Activated CD4-positive, alpha-beta memory T cell treated with anti-CD3 and anti-CD28 coated beads for 36 hours (primary cell): ENCODE measurements at regions not wholly inside any gene's neighbourhood (a gene's known extent, or its start where the extent isn't known, plus 50 kb on each side); places are given as distances from the start of the nearest gene placed in this dataset.

Source experiments
- CTCF ChIA-PET: fragments of 350-600 bp; sonication (Branson Sonifier 250); formaldehyde crosslinking; loops from one replicate; lab custom pipeline; 2021; ENCODE audit warnings: antibody characterized with exemption, inconsistent platforms; lab: Charles Lee
- POLR2A ChIA-PET: fragments of 350-600 bp; sonication (Branson Sonifier 250); formaldehyde crosslinking; loops from one replicate; lab custom pipeline; 2021; ENCODE audit warnings: antibody characterized with exemption; lab: Charles Lee
- DNase-seq: peaks from one replicate; pipeline ENCODE4 v3.0.0-alpha.2; 2020
- H3K27ac Mint-ChIP-seq: one replicate; pipeline ENCODE4 v1.8.0; 2021; ENCODE audit warnings: mixed read lengths
- H3K27me3 Mint-ChIP-seq: one replicate; pipeline ENCODE4 v1.8.0; 2021; ENCODE audit warnings: mixed read lengths
- H3K36me3 Mint-ChIP-seq: one replicate; pipeline ENCODE4 v1.8.0; 2021; ENCODE audit warnings: mixed read lengths
- H3K4me1 Mint-ChIP-seq: one replicate; pipeline ENCODE4 v1.8.0; 2021; ENCODE audit warnings: low read depth, mixed read lengths
- H3K4me3 Mint-ChIP-seq: one replicate; pipeline ENCODE4 v1.8.0; 2021; ENCODE audit warnings: mild to moderate bottlenecking, mixed read lengths
- H3K9me3 Mint-ChIP-seq: one replicate; pipeline ENCODE4 v1.8.0; 2021; ENCODE audit warnings: mixed read lengths
- intact Hi-C: fragments of 100-400 bp; cut with micrococcal nuclease; formaldehyde crosslinking; loops from one replicate; pipeline ENCODE4 v1.15.1; 2023

DNA sequence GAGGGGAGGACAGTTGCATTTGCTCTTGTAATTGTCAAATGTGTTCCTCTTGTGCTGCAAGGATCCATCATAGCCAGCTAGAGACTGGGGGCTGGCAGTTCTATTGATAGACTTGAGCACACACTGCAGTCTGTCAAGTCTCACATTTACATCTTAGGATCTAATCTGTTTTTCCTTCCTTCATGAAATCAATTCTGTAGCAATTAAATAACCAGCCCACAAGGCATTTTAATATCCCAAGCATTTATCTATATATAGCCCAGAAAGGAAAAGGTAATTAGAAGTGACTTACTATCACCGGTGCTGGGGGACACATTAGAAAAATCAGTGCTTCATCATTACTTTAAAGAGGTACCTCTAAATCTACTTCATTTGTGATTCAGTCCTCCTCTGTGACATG lies 143.0 kb upstream of the STXBP5 start:
- Mint-ChIP-seq H3K9me3 (no peaks in the 10 kb centered on the region), H3K36me3 (no peaks in the 10 kb centered on the region), H3K27ac (no peak overlapping the region), H3K4me3 (no peak overlapping the region), H3K27me3 (no peaks in the 10 kb centered on the region), H3K4me1 (peaks cover 6% of the 10 kb centered on the region)
- ChIA-PET POLR2A (no interaction called here), CTCF (no interaction called here)
- no peak for DNase-seq
- intact Hi-C loops = no loop called here

DNA sequence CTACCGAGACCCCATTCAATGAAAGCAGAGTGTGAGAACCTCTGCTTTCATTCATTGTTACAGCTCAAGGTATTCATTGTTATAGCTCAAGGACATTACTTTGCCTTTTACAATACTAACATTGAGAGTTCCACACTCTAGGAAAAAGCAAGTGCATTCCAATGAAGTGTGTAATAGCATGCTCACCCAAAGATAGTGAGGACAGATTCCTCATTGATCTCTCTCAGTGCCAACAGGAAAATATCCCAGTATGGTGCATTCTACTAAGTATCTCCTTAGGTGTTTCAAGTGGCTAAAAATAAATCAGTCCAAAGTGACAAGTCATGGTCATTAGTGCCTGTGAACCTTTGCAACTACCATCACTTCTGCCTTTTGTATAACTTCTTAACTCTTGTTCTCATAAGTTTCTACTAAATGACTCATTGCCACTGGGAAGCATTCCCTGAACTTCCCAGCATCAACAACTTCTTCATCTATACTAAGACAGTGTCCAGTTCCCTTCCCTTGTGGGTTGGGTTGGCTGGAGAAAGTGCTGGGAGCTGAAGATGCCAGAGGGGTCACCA lies 140.7 kb upstream of the STXBP5 start:
- CTCF ChIA-PET = no interaction called here
- no peak overlapping the region for H3K27ac Mint-ChIP-seq
- no peaks in the 10 kb centered on the region for H3K9me3 Mint-ChIP-seq
- DNase-seq = no peak
- H3K4me1 Mint-ChIP-seq = peaks cover 6% of the 10 kb centered on the region
- intact Hi-C loops = no loop called here
- H3K36me3 Mint-ChIP-seq = no peaks in the 10 kb centered on the region
- no peaks in the 10 kb centered on the region for H3K27me3 Mint-ChIP-seq
- H3K4me3 Mint-ChIP-seq = no peak overlapping the region
- POLR2A ChIA-PET = no interaction called here

DNA sequence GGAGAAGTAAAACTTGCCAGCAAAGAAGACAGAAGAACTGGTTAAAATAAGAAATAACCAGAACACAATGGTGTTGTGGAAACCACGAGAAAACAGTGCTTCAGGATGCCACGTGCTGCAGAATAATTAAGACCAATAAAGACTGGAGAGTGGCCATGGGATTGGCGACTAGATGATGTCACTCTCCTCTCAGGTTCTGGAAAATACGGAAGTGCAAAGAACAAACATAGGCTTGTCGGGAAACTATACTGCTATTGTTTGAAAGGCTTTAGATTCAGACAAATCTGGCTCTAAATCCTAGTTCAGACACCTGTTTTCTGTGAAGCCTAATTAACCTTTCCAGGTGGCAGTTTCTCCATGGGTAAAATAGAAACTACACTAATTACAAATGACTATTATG lies 138.4 kb upstream of the STXBP5 start:
- Mint-ChIP-seq H3K4me1 (peaks cover 6% of the 10 kb centered on the region), H3K36me3 (peaks cover 3% of the 10 kb centered on the region), H3K27me3 (no peaks in the 10 kb centered on the region), H3K4me3 (no peak overlapping the region), H3K9me3 (peaks cover 9% of the 10 kb centered on the region), H3K27ac (no peak overlapping the region)
- no peak for DNase-seq
- POLR2A ChIA-PET = no interaction called here
- intact Hi-C loops = no loop called here
- CTCF ChIA-PET = no interaction called here

DNA sequence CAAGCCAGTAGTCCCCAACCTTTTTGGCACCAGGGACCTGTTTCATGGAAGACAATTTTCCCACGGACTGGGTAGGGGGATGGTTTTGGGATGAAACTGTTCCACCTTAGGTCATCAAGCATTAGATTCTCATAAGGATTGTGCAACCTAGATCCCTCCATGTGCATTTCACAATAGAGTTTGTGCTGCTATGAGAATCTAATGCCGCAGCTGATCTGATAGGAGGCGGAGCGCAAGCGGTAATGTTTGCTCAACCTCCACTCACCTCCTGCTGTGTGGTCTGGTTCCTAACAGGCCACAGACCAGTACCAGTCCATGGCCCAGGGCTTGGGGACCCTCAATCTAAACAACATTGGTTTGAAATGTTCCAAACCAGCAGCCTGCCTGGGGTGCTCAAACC lies 137.0 kb upstream of the STXBP5 start:
- H3K4me3 Mint-ChIP-seq = no peak overlapping the region
- CTCF ChIA-PET = no interaction called here
- POLR2A ChIA-PET = no interaction called here
- H3K27me3 Mint-ChIP-seq = no peaks in the 10 kb centered on the region
- H3K4me1 Mint-ChIP-seq = peaks cover 6% of the 10 kb centered on the region
- no peak for DNase-seq
- peaks cover 3% of the 10 kb centered on the region for H3K36me3 Mint-ChIP-seq
- no peak overlapping the region for H3K27ac Mint-ChIP-seq
- peaks cover 10% of the 10 kb centered on the region for H3K9me3 Mint-ChIP-seq
- intact Hi-C loops = no loop called here

DNA sequence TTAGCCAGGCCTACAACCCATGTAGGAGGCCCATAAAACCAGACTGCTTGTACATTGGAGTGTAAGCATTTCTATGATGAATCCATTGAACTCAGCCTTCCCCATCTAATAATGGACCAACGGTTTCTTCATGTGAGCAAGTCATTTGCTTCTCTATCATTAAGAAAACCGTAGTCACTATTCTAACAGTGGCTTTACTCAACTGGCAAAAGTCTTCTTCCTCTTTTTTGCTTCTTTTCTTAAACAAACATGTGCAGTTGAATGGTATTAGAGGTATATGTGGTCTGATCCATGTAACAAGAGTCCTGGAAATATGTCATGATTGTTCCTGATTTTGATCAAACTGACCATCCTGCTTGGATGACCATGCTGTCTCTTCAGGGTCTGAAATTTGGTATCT lies 132.4 kb upstream of the STXBP5 start:
- intact Hi-C loops = no loop called here
- H3K9me3 Mint-ChIP-seq = peaks cover 10% of the 10 kb centered on the region

DNA sequence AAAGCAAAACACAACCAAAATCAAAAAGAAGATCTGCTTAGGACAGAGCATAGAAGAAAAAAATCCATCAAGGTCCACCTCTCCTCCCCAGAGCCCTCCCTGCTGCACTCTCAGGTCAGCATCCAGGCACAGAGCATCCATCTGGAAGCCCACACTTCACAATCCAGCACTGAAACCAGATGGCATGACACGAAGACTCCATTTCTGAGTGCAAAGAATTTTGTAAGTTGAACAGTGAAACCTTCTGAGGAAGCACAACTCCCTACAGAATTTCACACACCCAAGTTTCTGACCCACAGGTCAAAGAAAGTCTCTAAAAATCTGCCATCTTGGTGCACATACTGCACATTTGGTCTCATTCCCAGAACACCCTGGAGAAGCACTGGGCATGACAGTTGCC lies 128.8 kb upstream of the STXBP5 start:
- intact Hi-C loops = no loop called here
- POLR2A ChIA-PET = no interaction called here
- H3K36me3 Mint-ChIP-seq = no peaks in the 10 kb centered on the region

More for the DNA sequence above, 132.4 kb upstream of the STXBP5 start:
- DNase-seq = no peak
- no peak overlapping the region for H3K4me3 Mint-ChIP-seq
- H3K36me3 Mint-ChIP-seq = peaks cover 3% of the 10 kb centered on the region
- POLR2A ChIA-PET = no interaction called here
- no peaks in the 10 kb centered on the region for H3K27me3 Mint-ChIP-seq
- CTCF ChIA-PET = no interaction called here
- no peaks in the 10 kb centered on the region for H3K4me1 Mint-ChIP-seq
- no peak overlapping the region for H3K27ac Mint-ChIP-seq

DNA sequence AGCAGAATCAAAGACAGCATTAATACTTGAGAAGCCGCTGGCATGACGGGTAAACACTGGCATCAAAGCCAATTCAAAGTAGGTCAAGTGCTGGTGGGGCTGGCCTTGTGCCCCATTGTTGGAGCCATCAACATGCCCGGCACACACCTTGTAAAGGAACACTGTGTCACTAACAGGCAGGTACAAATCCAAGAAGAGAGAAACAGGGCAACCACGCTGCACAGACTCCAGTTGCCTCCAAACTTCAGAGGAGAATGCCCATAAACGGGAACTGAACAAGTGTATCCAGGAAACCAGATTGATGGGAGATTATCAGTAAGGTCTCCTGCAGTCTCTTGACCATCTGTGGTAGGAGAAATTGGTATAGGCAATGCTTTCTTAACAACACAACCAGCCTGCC lies 127.0 kb upstream of the STXBP5 start:
- Mint-ChIP-seq H3K4me3 (no peak overlapping the region), H3K4me1 (no peaks in the 10 kb centered on the region), H3K27me3 (no peaks in the 10 kb centered on the region), H3K27ac (no peak overlapping the region), H3K9me3 (no peaks in the 10 kb centered on the region), H3K36me3 (no peaks in the 10 kb centered on the region)
- CTCF ChIA-PET = no interaction called here
- no peak for DNase-seq
- intact Hi-C loops = no loop called here
- POLR2A ChIA-PET = no interaction called here

More for the DNA sequence above, 128.8 kb upstream of the STXBP5 start:
- no peak for DNase-seq
- H3K4me3 Mint-ChIP-seq = no peak overlapping the region
- H3K27ac Mint-ChIP-seq = no peak overlapping the region
- CTCF ChIA-PET = no interaction called here
- peaks cover 1% of the 10 kb centered on the region for H3K9me3 Mint-ChIP-seq
- no peaks in the 10 kb centered on the region for H3K4me1 Mint-ChIP-seq
- H3K27me3 Mint-ChIP-seq = no peaks in the 10 kb centered on the region

DNA sequence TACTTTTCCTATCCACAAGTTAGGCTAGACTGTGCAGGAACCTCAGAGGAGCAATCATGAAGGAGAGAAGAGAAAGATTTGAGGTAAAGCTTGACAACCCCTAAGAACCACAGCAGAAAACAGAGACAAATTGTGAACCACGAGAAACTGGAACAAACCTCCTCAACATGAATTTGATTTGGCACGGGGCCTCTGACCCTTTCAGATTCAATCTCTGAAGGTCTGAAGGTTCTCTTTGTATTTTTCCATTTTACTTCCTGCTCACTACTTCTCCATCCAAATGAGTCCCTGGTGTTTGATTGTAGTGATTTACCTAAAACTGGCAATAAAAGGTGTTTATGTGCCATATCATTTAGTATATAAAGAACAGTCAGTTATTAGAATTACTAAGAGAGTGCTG lies 126.1 kb upstream of the STXBP5 start:
- DNase-seq = no peak
- intact Hi-C loops = no loop called here
- H3K4me1 Mint-ChIP-seq = no peaks in the 10 kb centered on the region
- no peaks in the 10 kb centered on the region for H3K9me3 Mint-ChIP-seq
- no peaks in the 10 kb centered on the region for H3K36me3 Mint-ChIP-seq
- POLR2A ChIA-PET = no interaction called here
- H3K27ac Mint-ChIP-seq = no peak overlapping the region
- CTCF ChIA-PET = no interaction called here
- no peak overlapping the region for H3K4me3 Mint-ChIP-seq
- no peaks in the 10 kb centered on the region for H3K27me3 Mint-ChIP-seq

DNA sequence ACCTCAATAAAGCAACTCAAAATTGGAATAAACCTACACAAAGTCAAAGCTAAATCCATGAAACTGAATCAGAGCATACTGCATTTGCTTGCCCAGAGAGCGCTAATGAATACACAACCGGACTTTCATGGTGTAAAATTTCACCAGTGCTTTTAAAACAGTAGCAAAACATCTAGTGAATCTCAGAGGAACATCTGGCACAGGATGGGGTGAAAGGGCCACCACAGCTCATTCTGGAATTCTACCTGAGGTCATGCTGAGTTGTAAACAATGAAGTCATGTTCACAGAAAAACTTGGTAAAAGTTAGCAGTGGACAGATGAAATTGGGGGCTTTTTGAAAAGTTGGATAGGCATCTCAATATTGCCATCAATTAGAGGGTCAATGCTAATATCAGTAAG lies 125.6 kb upstream of the STXBP5 start:
- H3K4me1 Mint-ChIP-seq = no peaks in the 10 kb centered on the region
- ChIA-PET CTCF (no interaction called here), POLR2A (no interaction called here)
- no peak overlapping the region for H3K4me3 Mint-ChIP-seq
- no peaks in the 10 kb centered on the region for H3K27me3 Mint-ChIP-seq
- no peaks in the 10 kb centered on the region for H3K9me3 Mint-ChIP-seq
- no peaks in the 10 kb centered on the region for H3K36me3 Mint-ChIP-seq
- H3K27ac Mint-ChIP-seq = no peak overlapping the region
- no peak for DNase-seq
- intact Hi-C loops = no loop called here

DNA sequence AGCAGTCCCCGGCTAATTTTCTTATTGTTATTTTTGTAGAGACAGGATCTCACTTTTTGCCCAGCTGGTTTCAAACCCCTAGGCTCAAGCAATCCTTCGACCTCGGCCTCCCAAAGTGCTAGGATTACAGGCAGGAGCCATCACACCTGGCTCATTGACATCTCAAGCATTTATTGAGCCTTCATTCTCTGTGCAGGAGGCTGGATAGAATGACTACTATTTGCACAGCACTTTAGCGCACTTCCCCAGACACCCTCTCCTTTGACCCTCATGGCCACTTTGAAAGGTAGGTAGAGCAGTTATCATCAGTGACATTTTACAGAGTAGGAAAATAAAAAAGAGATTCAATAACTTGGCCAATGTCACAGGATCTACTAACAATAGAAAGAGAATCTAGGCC lies 124.0 kb upstream of the STXBP5 start:
- Mint-ChIP-seq H3K4me3 (no peak overlapping the region), H3K36me3 (no peaks in the 10 kb centered on the region), H3K9me3 (no peaks in the 10 kb centered on the region), H3K27me3 (no peaks in the 10 kb centered on the region), H3K4me1 (no peaks in the 10 kb centered on the region), H3K27ac (no peak overlapping the region)
- intact Hi-C loops = no loop called here
- CTCF ChIA-PET = no interaction called here
- POLR2A ChIA-PET = no interaction called here
- DNase-seq = no peak

DNA sequence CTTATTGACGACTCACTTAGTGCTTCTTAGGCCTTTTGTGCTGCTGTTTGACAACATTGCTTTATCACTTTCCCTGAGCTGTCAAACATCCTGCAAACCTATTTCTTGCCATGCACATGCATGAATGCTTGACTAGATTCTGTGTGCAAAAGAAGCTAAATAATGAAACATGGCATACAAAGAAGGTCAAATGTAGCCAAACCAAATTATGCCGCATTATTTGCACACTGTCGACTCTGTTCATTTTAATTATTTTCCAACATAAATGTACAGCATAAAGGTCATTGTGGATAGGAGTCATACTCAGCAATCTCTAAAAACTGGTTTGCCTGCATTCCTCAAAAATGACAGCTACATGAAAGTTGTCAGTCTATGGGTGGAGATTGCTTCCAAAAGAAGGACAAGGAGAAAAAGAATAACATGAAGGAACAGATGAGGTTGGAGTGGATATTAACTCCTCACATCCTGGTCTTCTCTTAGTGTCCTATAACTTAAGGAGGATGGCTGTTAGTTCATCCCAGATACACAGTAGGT lies 123.1 kb upstream of the STXBP5 start:
- intact Hi-C loops = no loop called here
- no peaks in the 10 kb centered on the region for H3K9me3 Mint-ChIP-seq
- no peak overlapping the region for H3K27ac Mint-ChIP-seq
- POLR2A ChIA-PET = no interaction called here
- CTCF ChIA-PET = no interaction called here
- no peaks in the 10 kb centered on the region for H3K27me3 Mint-ChIP-seq
- no peaks in the 10 kb centered on the region for H3K4me1 Mint-ChIP-seq
- no peak for DNase-seq
- H3K36me3 Mint-ChIP-seq = no peaks in the 10 kb centered on the region
- H3K4me3 Mint-ChIP-seq = no peak overlapping the region

DNA sequence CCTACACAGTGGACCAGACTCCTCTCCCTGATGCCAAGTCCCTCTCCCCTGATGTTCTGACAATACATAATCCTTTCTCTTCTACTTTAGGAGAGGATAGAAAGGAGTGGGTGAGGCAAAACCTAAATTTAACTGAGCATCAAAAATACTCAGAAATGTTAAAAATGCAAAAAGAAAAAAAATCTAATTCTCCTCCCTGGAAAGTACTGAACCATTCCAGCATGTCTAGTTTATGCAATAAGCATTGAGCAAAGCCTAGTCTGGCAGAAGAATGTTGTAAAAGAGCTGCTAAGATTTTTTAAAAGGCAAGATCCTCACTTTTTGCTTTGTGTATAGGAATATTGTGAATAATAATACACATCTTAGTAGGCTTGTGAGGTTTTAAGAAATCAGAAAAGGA lies 116.6 kb upstream of the STXBP5 start:
- DNase-seq = no peak
- Mint-ChIP-seq H3K9me3 (peaks cover 8% of the 10 kb centered on the region), H3K36me3 (peaks cover 5% of the 10 kb centered on the region), H3K27ac (no peak overlapping the region), H3K4me1 (no peaks in the 10 kb centered on the region), H3K27me3 (no peaks in the 10 kb centered on the region), H3K4me3 (no peak overlapping the region)
- POLR2A ChIA-PET = no interaction called here
- intact Hi-C loops = no loop called here
- CTCF ChIA-PET = no interaction called here

DNA sequence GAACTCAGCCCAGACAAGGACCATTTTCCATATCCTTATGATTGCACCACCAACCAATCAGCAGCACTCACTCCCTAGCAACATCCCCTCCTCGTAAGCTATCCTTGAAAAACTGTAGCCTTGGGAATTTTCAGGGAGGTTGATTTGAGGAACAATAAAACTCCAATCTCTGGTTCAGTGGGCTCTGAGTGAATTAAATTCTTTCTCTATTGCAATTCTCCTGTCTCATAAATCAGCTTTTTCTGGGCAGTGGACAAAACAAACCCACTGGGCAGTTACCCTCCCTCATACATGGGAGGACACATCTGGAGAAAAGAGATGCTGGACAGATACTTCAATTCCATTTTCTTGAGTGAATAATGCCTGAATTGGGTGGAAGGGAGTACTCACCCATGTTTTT lies 115.4 kb upstream of the STXBP5 start:
- intact Hi-C loops = no loop called here
- no peak overlapping the region for H3K27ac Mint-ChIP-seq
- DNase-seq = no peak
- no peaks in the 10 kb centered on the region for H3K4me1 Mint-ChIP-seq
- no peak overlapping the region for H3K4me3 Mint-ChIP-seq
- H3K27me3 Mint-ChIP-seq = no peaks in the 10 kb centered on the region
- CTCF ChIA-PET = no interaction called here
- peaks cover 8% of the 10 kb centered on the region for H3K9me3 Mint-ChIP-seq
- POLR2A ChIA-PET = no interaction called here
- H3K36me3 Mint-ChIP-seq = peaks cover 5% of the 10 kb centered on the region
